ENCODE measurements at regions not wholly inside any gene's neighbourhood (a gene's known extent, or its start where the extent isn't known, plus 50 kb on each side); places are given as distances from the start of the nearest gene placed in this dataset.

GRCh38 chr13:57992416-57992815, 360.9 kb downstream of the PCDH17 start:
- TF ChIP-seq CTCF (IDR thresholded peaks at IDR 0.05; ENCODE audit: low read depth, low read length, missing input control) (no peak), YY1 (IDR thresholded peaks at IDR 0.05) (no peak), FOXA1 (IDR thresholded peaks at IDR 0.05) (no peak), SP1 (IDR thresholded peaks at IDR 0.05) (no peak), RAD21 (IDR thresholded peaks at IDR 0.05) (no peak)
- TF ChIP-seq, protein P1, sequence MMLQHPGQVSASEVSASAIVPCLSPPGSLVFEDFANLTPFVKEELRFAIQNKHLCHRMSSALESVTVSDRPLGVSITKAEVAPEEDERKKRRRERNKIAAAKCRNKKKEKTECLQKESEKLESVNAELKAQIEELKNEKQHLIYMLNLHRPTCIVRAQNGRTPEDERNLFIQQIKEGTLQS (IDR thresholded peaks at IDR 0.05) = no peak
